SK-N-SH (cell line): ENCODE measurements at regions not wholly inside any gene's neighbourhood (a gene's known extent, or its start where the extent isn't known, plus 50 kb on each side); places are given as distances from the start of the nearest gene placed in this dataset.
"Not testable (repeated sequence)": the region's sequence is repeated elsewhere in the genome, so short reads cannot be mapped to it uniquely, and the experiment has no call there.

Experiments
- CTCF ChIA-PET: fragments of 300-600, 350-600 bp; formaldehyde crosslinking; extraction: SDS; loops from one replicate; lab custom pipeline; 2021; lab: Yijun Ruan, JAX
- POLR2A ChIA-PET: fragments of 350-600 bp; sonication (Branson Sonifier 250); formaldehyde crosslinking; extraction: SDS; loops from one replicate; lab custom pipeline; 2020; ENCODE audit warnings: antibody characterized with exemption, inconsistent platforms; lab: Yijun Ruan, JAX
- DNase-seq: peaks from one replicate; pipeline ENCODE4 v3.0.0; 2012
- H2AFZ ChIP-seq: fragments of 200-600 bp; sonication (generic); 2 replicates; pipeline ENCODE4 v1.8.1; 2016; ENCODE audit warnings: antibody characterized with exemption, mild to moderate bottlenecking, low read depth
- H3F3A ChIP-seq: fragments of 200-600 bp; sonication (generic); replicated peaks from 2 replicates; pipeline ENCODE3; 2016; ENCODE audit warnings: antibody characterized with exemption, mild to moderate bottlenecking; ENCODE audit not compliant: insufficient read depth
- H3K27ac ChIP-seq, 2 experiments: fragments of 200-500 bp in 1 of 2; fragments of 200-600 bp in 1 of 2; sonication (Bioruptor generic) in 1 of 2; sonication (generic), shearing (Covaris generic) in 1 of 2; 2 replicates each; pipeline versions ENCODE4 v1.5.1 to v1.6.1; 2014 to 2016; ENCODE audit warnings: low read depth in 2 of 2, inconsistent platforms in 1 of 2, low read length in 1 of 2, mild to moderate bottlenecking in 1 of 2, mixed read lengths in 1 of 2
- H3K27me3 ChIP-seq: fragments of 200-600 bp; sonication (generic), shearing (Covaris generic); 2 replicates; pipeline ENCODE4 v1.6.1; 2016; ENCODE audit warnings: mixed run types; ENCODE audit not compliant: insufficient read depth
- H3K36me3 ChIP-seq, 2 experiments: fragments of 200-500 bp in 1 of 2; fragments of 200-600 bp in 1 of 2; sonication (Bioruptor generic) in 1 of 2; sonication (generic) in 1 of 2; replicated peaks in 1 of 2; 2 replicates each; pipeline versions ENCODE3 to v1.5.1; 2014 to 2016; ENCODE audit warnings: low read length in 1 of 2, mild to moderate bottlenecking in 1 of 2; ENCODE audit not compliant: insufficient read depth in 2 of 2, control insufficient read depth in 1 of 2
- H3K4me1 ChIP-seq, 2 experiments: fragments of 200-500 bp in 1 of 2; fragments of 200-600 bp in 1 of 2; sonication (Bioruptor generic) in 1 of 2; sonication (generic), shearing (Covaris generic) in 1 of 2; 2 replicates each; pipeline versions ENCODE4 v1.5.1 to v1.6.1; 2014 to 2016; ENCODE audit warnings: low read depth in 1 of 2, low read length in 1 of 2, mixed run types in 1 of 2; ENCODE audit not compliant: insufficient read depth in 2 of 2, control insufficient read depth in 1 of 2
- H3K4me2 ChIP-seq: fragments of 200-600 bp; sonication (generic), shearing (Covaris generic); 2 replicates; pipeline ENCODE4 v1.6.1; 2017; ENCODE audit warnings: mixed run types
- H3K4me3 ChIP-seq, 2 experiments: fragments of 200-500 bp in 1 of 2; fragments of 200-600 bp in 1 of 2; sonication (Bioruptor generic) in 1 of 2; sonication (generic), shearing (Covaris generic) in 1 of 2; 2 replicates each; pipeline versions ENCODE4 v1.5.1 to v1.8.1; 2014 to 2016; ENCODE audit warnings: low read depth in 2 of 2, inconsistent platforms in 1 of 2, low read length in 1 of 2, mild to moderate bottlenecking in 1 of 2, mixed read lengths in 1 of 2, moderate library complexity in 1 of 2
- H3K79me2 ChIP-seq: fragments of 200-600 bp; sonication (generic); 2 replicates; pipeline ENCODE4 v1.8.1; 2017; ENCODE audit warnings: mild to moderate bottlenecking; ENCODE audit not compliant: insufficient read depth
- H3K9ac ChIP-seq: fragments of 200-600 bp; sonication (generic); 2 replicates; pipeline ENCODE4 v1.6.1; 2017; ENCODE audit warnings: mixed run types
- H3K9me2 ChIP-seq: fragments of 200-600 bp; sonication (generic); 2 replicates; pipeline ENCODE4 v1.6.1; 2017; ENCODE audit warnings: mixed run types
- H3K9me3 ChIP-seq: fragments of 200-600 bp; sonication (generic); 2 replicates; pipeline ENCODE4 v1.6.1; 2017; ENCODE audit warnings: mixed run types, mild to moderate bottlenecking, moderate library complexity
- H4K20me1 ChIP-seq: fragments of 200-600 bp; sonication (generic); 2 replicates; pipeline ENCODE4 v1.6.1; 2017; ENCODE audit warnings: mild to moderate bottlenecking, mixed run types; ENCODE audit not compliant: insufficient read depth
- EP300 ChIP-seq, 2 experiments: IDR thresholded peaks; 2 replicates each; pipeline versions ENCODE4 v1.4.0 to v1.6.1; 2012; ENCODE audit warnings: borderline replicate concordance in 1 of 2, low read depth in 1 of 2, low read length in 1 of 2
- FOXM1 ChIP-seq: IDR thresholded peaks from 2 replicates; pipeline ENCODE4 v1.4.0; 2012; ENCODE audit warnings: low read depth, mild to moderate bottlenecking
- JUND ChIP-seq: IDR thresholded peaks from 2 replicates; pipeline ENCODE4 v1.4.0; 2012
- MAX ChIP-seq: IDR thresholded peaks from 2 replicates; pipeline ENCODE4 v1.4.0; 2012; ENCODE audit warnings: low read depth
- MXI1 ChIP-seq: IDR thresholded peaks from 2 replicates; pipeline ENCODE4 v1.6.1; 2012; ENCODE audit warnings: mild to moderate bottlenecking, low read depth, low read length, improper control_type of control experiment
- PBX3 ChIP-seq: IDR thresholded peaks from 2 replicates; pipeline ENCODE4; 2012
- TAF1 ChIP-seq: IDR thresholded peaks from 2 replicates; pipeline ENCODE4 v1.6.1; 2012; ENCODE audit warnings: low read depth, mild to moderate bottlenecking, low read length, moderate library complexity, borderline replicate concordance
- WGBS: methylation state at CpG from one replicate; pipeline ENCODE4 v1.1.6; 2017; ENCODE audit warnings: low lambda C conversion rate; 5-methylcytosine and 5-hydroxymethylcytosine counted together
- TF ChIP-seq, protein P1 (sequence below): IDR thresholded peaks from 2 replicates; pipeline ENCODE4 v1.6.1; 2012; ENCODE audit warnings: mild to moderate bottlenecking, low read depth, low read length, moderate library complexity
- TF ChIP-seq, protein P2 (sequence below): IDR thresholded peaks from 2 replicates; pipeline ENCODE4 v1.4.0; 2012; ENCODE audit warnings: low read depth, borderline replicate concordance

DNA sequence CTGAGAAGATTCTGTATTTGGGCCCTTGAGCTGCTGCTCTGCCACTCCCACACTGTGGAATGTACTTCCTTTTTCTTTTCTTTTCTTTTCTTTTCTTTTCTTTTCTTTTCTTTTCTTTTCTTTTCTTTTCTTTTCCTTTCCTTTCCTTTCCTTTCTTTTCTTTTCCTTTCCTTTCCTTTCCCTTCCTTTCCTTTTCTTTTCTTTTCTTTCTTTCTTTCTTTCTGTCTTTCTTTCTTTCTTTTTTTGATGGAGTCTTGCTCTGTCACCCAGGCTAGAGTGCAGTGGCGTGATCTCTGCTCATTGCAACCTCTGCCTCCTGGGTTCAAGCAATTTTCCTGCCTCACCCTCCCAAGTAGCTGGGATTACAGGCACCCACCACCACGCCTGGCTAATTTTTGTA, 89.8 kb downstream of the DNAAF6 start:
- H3K9ac ChIP-seq, H3K4me3 ChIP-seq, H3F3A ChIP-seq, H3K4me2 ChIP-seq, H3K4me1 ChIP-seq, H3K36me3 ChIP-seq, H3K27ac ChIP-seq, H2AFZ ChIP-seq, H3K79me2 ChIP-seq, H3K9me3 ChIP-seq, H3K27me3 ChIP-seq, DNase-seq, H4K20me1 ChIP-seq, CTCF ChIA-PET, POLR2A ChIA-PET, H3K9me2 ChIP-seq: not testable (repeated sequence)
- WGBS, result 28% methylated on average over 2 of the region's 2 CpGs

GRCh38 chrX:107298276-107298675, 91.9 kb downstream of the DNAAF6 start:
- WGBS, result 7% methylated on average over 2 of the region's 2 CpGs

More at GRCh38 chrX:107298276-107298675, 91.9 kb downstream of the DNAAF6 start:
- H3K9me3 ChIP-seq, result no peaks in the 10 kb centered on the region
- H3K9me2 ChIP-seq, result no peaks in the 10 kb centered on the region; the same call in 1 of the 2 replicates
- no peak overlapping the region for H3K27ac ChIP-seq
- no peak overlapping the region for H3K4me3 ChIP-seq
- no peaks in the 10 kb centered on the region; the same call in 1 of the 2 replicates for H3K27me3 ChIP-seq
- H3F3A ChIP-seq, result no peaks in the 10 kb centered on the region
- TF ChIP-seq FOXM1 (no peak), TAF1 (no peak), MAX (no peak), MXI1 (no peak), EP300 (IDR thresholded peaks at IDR 0.05; ENCODE audit: borderline replicate concordance in 1 of 2, low read depth in 1 of 2, low read length in 1 of 2) (no peak), PBX3 (no peak), JUND (no peak)
- TF ChIP-seq, protein P1, sequence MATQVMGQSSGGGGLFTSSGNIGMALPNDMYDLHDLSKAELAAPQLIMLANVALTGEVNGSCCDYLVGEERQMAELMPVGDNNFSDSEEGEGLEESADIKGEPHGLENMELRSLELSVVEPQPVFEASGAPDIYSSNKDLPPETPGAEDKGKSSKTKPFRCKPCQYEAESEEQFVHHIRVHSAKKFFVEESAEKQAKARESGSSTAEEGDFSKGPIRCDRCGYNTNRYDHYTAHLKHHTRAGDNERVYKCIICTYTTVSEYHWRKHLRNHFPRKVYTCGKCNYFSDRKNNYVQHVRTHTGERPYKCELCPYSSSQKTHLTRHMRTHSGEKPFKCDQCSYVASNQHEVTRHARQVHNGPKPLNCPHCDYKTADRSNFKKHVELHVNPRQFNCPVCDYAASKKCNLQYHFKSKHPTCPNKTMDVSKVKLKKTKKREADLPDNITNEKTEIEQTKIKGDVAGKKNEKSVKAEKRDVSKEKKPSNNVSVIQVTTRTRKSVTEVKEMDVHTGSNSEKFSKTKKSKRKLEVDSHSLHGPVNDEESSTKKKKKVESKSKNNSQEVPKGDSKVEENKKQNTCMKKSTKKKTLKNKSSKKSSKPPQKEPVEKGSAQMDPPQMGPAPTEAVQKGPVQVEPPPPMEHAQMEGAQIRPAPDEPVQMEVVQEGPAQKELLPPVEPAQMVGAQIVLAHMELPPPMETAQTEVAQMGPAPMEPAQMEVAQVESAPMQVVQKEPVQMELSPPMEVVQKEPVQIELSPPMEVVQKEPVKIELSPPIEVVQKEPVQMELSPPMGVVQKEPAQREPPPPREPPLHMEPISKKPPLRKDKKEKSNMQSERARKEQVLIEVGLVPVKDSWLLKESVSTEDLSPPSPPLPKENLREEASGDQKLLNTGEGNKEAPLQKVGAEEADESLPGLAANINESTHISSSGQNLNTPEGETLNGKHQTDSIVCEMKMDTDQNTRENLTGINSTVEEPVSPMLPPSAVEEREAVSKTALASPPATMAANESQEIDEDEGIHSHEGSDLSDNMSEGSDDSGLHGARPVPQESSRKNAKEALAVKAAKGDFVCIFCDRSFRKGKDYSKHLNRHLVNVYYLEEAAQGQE, result no peak
- TF ChIP-seq, protein P2, sequence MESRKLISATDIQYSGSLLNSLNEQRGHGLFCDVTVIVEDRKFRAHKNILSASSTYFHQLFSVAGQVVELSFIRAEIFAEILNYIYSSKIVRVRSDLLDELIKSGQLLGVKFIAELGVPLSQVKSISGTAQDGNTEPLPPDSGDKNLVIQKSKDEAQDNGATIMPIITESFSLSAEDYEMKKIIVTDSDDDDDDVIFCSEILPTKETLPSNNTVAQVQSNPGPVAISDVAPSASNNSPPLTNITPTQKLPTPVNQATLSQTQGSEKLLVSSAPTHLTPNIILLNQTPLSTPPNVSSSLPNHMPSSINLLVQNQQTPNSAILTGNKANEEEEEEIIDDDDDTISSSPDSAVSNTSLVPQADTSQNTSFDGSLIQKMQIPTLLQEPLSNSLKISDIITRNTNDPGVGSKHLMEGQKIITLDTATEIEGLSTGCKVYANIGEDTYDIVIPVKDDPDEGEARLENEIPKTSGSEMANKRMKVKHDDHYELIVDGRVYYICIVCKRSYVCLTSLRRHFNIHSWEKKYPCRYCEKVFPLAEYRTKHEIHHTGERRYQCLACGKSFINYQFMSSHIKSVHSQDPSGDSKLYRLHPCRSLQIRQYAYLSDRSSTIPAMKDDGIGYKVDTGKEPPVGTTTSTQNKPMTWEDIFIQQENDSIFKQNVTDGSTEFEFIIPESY, result no peak
- TF ChIP-seq, all 33 proteins: peak for 0
- H3K4me1 ChIP-seq, result no peaks in the 10 kb centered on the region
- H3K79me2 ChIP-seq, result no peaks in the 10 kb centered on the region
- H3K4me2 ChIP-seq, result no peak overlapping the region
- no peak overlapping the region for H3K9ac ChIP-seq
- no peak overlapping the region for H2AFZ ChIP-seq
- POLR2A ChIA-PET, result no interaction called here
- CTCF ChIA-PET, result no interaction called here
- H3K36me3 ChIP-seq, result no peaks in the 10 kb centered on the region
- DNase-seq, result no peak
- H4K20me1 ChIP-seq, result no peaks in the 10 kb centered on the region
